HG03103 (cell line): ENCODE measurements at regions not wholly inside any gene's neighbourhood (a gene's known extent, or its start where the extent isn't known, plus 50 kb on each side); places are given as distances from the start of the nearest gene placed in this dataset.

Experiments
- ATAC-seq: cut with Tn5 transposase; IDR thresholded peaks from one replicate; pipeline ENCODE4 v1.9.1; 2021; ENCODE audit warnings: low read depth; ENCODE audit not compliant: unreplicated experiment

DNA sequence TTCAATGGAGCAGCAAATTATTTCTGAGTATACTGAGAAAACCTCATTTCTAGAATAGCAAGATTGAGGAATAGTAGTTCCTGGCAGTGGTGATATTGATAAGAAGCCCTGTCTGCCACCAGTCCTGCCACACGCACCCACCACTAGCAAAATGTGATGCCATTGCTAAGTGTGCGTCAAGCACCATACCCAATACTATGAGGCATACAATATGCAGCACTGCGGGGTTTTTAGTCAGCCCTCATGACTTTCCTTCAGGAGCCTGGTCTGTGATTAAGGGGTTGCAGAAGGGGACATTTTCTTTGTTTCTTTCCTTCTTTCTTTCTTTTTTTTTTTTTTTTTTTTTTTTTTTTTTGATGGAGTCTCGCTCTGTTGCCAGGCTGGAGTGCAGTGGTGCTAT is 128.7 kb upstream of the USP38 start:
- no peak for ATAC-seq

DNA sequence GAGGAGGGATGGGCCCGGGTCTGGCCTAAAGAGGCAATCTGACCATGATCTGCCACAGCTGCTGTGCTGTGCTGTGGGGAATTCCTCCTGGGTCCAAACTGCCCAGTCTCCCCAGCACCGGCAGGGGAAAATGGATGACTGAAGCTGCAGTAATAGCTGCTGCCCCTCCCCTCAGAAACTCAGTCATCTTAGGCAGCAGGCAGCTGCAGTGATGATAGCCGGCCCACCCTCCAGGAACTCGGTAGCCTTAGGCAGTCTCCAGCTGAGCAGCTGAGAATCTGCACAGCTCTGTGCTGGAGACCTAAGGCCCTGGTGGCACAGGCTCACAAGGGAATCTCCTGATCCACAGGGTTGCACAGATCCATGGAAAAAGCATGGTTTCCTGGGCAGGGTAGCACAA is 113.4 kb upstream of the USP38 start:
- ATAC-seq, result no peak

DNA sequence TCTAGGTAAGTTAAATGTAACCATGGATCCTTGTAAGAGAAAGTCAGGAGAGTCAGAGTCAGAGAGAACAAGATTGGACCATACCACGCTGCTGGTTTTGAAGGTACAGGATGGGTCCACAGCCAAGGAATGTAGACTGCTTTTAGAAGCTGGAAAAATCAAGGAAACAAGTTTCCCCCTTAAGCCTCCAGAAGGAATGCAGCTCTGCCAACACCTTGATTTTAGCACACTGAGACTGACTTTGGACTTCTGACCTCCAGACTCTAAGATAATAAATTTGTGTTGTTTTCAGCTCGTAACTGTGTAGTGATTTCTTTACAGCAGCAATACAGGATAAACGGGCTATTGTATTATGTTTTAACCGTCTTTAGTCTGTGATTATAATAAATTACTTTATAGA is 108.0 kb upstream of the USP38 start:
- ATAC-seq, result no peak

DNA sequence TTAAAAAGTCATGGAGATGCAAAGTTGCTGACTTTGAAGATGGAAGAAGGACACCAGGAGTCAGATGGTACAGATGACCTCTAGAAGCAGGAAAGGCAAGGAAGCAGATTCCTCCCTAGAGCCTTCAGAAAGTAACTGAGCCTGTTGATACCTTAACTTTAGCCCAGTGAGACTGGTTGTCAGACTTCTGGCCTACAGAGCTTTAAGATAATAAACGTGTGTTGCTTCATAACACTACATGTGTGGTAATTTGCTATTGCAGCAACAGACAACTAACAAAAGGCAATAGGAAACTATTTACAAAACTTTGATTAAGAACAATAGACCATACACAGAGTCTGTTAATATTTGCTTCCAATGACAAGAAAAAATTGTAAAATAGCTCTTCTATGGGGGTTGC is 102.0 kb upstream of the USP38 start:
- no peak for ATAC-seq

DNA sequence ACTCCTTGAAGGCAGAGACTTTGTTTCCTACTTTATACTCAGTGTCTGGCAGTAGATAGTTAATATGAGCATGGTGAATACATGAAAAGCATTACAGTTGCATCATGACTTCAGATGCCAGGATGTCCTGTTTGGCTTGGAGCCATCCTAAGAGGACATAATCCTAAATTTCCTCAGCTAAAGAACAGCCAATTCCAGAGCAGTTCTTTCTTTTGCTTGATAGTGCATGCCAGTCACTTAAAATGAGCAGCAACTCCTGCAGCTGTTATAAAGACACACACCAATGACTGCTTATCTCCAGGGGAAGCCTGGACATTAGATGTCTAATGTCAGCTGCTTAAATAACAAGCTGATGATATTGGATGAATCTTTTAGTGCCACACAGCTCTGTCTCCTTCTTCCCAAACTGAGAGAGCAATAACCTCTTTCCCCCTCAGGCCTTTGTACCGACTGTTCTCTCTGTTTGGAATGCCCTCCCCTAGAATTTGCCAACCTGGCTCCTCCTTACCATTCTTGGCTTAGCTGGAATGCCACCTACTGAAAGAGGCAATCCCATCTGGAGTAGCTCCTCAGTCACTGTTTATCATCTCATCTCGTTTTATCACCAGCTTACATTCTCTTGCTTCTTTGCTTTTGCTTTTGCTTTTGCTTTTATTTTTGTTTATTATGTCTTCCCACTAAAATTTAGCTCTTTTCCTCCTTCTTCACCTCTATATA is 100.8 kb upstream of the USP38 start:
- ATAC-seq, result no peak

DNA sequence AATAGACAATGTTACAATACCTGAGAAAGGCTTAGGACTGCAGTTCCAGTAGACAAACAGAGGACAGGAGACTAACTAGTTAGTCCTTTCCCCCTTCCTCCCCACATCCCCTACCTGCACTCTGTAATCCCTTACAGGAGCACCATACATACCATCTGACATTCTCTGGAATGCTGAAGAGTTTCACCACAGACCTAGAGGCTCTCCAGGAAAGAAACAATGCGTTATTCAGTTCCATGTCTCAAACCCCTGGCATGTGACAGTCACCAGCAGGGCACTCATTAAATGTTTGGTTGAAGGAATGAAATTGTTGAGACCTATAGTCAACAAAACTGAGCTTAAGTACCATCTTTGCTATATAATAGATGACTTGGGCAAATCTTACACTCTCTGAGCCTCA is 100.2 kb upstream of the USP38 start:
- no peak for ATAC-seq

DNA sequence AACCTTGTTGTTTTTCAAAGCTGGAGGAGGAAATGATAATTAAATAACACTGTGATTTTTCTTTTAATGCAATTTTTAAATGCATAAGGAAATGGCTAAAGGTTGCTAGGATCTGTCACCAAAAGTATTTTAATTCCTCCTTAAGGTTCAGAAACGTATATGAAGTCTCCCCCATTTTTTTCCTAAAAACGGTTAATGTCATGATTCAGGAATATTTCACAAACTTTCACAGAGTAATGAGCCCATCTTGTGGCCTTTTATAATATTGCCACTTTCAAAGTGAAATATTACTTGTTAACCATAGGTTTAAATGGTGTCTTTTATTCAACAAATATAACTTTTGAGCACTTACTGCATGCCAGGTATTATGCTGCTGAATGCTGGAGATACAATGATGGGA is 99.5 kb upstream of the USP38 start:
- no peak for ATAC-seq

DNA sequence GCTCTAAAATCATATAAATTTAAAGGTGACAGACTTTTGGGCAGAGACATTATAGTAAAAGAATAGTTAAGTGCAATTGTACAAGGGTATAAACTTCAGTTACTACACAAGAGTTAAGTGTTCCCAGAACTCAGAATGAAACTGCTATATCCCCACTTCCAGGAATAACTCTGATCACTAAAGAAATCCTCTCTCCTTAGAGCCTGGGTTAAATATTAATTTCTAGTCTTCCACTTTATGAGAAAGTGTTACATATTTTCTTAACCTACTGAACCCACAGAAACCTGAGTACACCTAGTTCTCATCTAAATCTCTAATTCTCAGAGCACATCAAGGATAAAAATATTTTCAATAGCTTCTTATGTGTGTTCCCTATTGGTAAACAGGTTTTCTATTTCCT is 99.1 kb upstream of the USP38 start:
- no peak for ATAC-seq

DNA sequence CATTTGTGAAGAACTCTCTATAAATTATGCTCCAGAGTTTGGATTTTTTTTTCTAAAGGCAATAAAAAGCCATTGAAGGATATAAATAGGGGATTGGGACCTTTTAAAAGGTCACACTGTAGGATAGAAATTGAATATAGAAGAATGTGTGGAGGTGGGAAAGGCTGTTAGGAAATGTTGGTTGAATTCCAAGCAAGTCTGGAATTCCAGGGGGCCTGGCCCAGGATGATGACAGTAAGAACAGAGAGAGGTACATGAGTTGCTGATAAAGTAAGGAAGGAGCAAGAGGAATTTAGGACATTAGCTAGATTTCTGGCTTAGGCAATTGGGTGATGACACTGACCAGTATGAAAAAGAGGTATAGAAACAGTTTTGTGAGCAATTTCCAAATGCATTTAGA is 95.4 kb upstream of the USP38 start:
- ATAC-seq, result no peak

DNA sequence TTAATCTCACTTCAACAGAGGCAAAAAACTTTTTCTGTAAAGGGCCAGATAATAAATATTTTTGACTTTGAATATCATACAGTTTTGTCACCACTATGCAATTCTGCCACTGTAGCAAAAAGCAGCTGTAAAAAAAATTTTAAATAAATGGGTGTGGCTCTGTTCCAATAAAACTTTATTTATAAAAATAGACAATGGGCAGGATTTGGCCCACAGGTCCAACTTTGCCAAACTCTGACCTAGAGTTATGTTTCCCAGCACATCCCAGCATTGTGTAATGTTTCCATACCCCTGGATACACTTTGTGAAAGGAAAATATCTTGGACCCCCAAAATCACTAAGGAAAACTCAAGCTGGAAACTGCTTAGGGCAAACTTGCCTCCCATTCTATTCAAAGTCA is 94.9 kb upstream of the USP38 start:
- ATAC-seq, result no peak

DNA sequence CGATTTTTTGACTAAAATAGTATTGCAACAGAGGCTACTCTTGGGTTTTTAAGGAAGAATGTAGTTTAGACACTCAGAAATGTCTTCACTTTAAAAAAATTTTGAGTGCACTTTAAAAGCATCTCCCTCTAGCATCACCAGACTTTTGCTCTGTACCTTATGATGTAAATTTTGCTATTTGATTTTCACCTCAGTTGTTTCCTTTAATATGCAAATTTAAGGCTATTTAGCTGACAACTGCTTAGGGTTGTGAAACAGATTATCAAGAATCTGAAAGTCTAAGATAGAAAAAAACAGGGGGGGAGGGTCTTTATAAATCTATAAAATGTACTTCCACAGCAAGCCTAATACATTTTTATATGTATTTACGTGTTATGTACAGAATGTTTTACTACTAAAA is 92.9 kb upstream of the USP38 start:
- no peak for ATAC-seq

DNA sequence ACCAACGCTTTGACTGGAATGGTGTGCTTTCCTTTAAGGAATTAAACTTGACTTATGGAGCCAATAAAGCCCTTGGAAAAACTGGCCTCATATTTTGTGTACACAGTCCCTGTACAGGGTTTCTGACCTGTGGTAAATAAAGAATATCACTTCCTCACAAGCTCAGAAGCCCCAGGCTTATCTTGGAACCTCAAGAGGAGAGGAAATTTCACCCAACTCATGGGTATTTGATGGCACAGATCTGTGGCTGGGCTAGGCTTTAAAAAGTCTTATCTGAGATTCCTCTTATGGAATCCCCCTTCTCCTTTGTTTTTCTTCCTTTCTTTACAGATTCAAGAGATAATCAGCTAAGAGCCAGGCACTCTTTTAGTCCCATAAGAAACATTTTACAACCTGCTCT is 89.3 kb upstream of the USP38 start:
- no peak for ATAC-seq

DNA sequence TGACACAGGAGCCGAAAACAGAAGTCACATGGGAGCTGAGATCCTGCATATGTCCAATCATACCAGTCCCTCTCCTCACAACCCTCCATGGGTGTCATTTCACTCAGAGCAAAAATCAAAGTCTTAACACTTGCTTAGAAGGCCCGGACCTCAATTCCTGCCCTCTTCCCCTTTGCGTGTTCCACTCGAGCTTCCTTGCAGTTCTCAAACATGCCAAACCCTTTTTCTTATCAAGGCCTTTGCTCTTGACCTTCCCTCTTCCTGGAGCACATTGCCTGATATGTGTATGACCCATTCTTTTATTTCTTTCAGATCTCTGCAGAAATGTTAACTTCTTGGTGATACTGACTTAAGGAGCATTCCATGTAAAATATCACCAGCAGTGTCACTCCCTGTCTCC is 87.0 kb upstream of the USP38 start:
- no peak for ATAC-seq

DNA sequence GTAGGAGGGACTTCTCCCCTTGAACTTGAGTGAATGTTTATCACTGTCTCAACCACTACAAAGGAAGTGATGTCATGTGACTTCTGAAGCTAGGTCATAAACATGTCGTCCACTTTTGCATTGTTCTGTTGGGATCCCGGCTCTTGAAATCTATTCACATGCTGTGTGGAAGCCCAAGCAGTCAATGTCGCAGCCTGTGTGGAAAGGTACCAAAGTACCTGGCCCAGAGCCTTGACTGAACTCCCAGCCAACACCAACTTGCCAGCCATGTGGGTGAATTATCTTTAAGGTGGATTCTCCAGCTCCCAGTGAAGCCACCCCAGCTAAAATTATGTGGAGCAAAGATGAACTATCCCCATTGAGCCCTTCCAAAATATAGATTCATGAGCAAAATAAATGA is 85.0 kb upstream of the USP38 start:
- ATAC-seq, result no peak

DNA sequence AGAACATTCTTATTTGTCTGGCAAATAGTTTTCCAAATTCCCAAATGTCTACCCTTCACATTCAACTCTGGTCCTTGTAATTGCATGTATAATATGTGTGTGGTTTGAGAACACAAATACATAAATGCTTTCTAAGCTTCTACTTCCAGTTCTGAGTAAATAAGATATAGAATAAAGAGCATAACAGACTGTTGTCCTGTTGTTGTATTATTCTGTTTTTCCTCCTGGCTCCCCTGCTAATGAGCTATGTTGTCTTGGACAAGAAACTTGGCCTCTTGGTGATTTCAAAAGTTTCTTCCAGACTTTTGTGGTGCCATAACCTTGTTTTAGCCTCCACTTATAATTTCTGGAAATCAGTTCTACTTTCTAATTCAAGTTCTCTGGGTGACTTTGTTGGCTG is 75.3 kb upstream of the USP38 start:
- no peak for ATAC-seq

DNA sequence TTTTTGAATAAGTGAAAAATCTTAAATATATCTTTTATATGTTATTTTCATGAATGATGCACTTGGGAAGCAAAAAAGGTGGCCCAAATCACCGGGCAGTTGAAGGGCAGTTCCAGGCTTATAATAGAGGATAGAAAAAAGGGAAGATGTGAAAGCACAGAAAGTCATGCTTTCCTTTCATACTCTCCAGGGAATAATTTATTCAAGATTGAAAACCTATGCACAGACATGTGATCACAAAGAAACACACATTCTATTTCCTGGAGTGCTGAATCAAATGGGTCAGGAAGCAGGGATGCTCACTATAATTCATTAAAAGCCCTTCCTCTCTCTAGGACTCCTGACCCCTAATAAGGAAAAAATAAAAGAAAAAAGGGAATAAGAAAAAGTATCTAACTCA is 66.1 kb upstream of the USP38 start:
- no peak for ATAC-seq

DNA sequence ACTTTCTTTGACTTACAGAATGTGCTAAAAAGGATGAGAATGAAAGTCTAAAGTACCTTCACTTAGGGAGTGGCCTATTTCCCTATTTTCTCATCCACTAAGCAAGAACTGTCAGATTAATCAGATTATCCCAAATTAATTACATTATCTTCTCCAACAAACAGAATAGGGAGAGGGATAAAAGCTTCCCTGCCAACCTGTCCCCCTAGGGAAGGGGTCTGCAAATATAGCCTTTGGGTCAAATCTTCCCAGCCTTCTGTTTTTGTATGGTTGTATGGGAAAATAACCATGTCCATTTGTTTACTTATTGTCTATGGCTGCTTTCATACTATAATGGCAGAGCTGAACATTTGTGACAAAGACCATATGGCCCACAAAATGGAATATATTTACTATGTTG is 57.1 kb upstream of the USP38 start:
- no peak for ATAC-seq

DNA sequence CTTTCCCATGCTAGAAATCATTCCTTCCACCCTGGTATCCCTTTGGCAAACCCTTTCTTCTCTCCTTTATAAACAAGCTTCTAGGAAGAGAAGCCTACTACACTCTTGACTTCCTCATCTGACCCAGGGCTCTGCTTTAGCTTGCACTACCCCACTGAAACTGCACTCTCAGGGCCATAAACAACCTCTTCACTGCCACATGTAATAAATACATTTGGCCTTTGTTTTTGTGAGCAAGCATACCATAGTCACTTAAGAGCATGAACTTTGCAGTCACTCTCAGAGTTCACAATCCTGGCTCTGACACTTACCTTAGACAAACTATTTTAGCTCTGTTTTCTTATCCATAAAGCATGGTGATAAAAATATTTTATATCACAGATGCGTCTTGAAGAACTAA is 50.7 kb upstream of the USP38 start:
- ATAC-seq, result no peak
